Tibial nerve (tissue), 4 donors: ENCODE measurements at regions not wholly inside any gene's neighbourhood (a gene's known extent, or its start where the extent isn't known, plus 50 kb on each side); places are given as distances from the start of the nearest gene placed in this dataset.
"Not testable (repeated sequence)": the region's sequence is repeated elsewhere in the genome, so short reads cannot be mapped to it uniquely, and the experiment has no call there.

ENCODE experiments used
- DNase-seq, 2 donors: peaks; one replicate each; pipeline ENCODE4 v3.0.0-alpha.2; 2019; ENCODE audit warnings: low spot score in 2 of 2
- H3K27ac ChIP-seq, 4 donors: fragments of 200-600 bp; sonication (generic) in 3 of 4; one replicate each; pipeline ENCODE4 v1.5.1; 2017 to 2019; ENCODE audit warnings: mild to moderate bottlenecking in 1 of 4
- H3K27me3 ChIP-seq, 2 donors: fragments of 200-600 bp; sonication (generic) in 1 of 2; one replicate each; pipeline versions ENCODE4 v1.5.1 to v1.6.0; 2017 to 2019
- H3K36me3 ChIP-seq, 3 donors: fragments of 200-600 bp; sonication (generic); one replicate each; pipeline ENCODE4 v1.5.1; 2018 to 2019
- H3K4me1 ChIP-seq, 4 donors: fragments of 200-600 bp; sonication (generic) in 3 of 4; one replicate each; pipeline ENCODE4 v1.5.1; 2017 to 2019
- H3K4me3 ChIP-seq, 4 donors: fragments of 200-600 bp; sonication (generic) in 3 of 4; one replicate each; pipeline ENCODE4 v1.5.1; 2017 to 2019; ENCODE audit warnings: mild to moderate bottlenecking in 1 of 4, moderate library complexity in 1 of 4
- H3K9me3 ChIP-seq, 4 donors: fragments of 200-600 bp; sonication (generic) in 3 of 4; one replicate each; pipeline ENCODE4 v1.5.1; 2017 to 2019
- CTCF ChIP-seq, 5 experiments: fragments of 200-600 bp in 3 of 5; fragments of 450-650 bp in 2 of 5; sonication (generic) in 3 of 5; IDR thresholded peaks; one replicate each; pipeline ENCODE4 v1.5.1; 2016 to 2019; ENCODE audit warnings: antibody characterized with exemption in 5 of 5, mild to moderate bottlenecking in 3 of 5, moderate library complexity in 2 of 5
- EP300 ChIP-seq, 2 donors: sonication (generic); formaldehyde crosslinking; IDR thresholded peaks; one replicate each; pipeline ENCODE4 v1.6.1; 2017; ENCODE audit warnings: antibody characterized with exemption in 2 of 2, mild to moderate bottlenecking in 1 of 2
- POLR2A ChIP-seq, 2 donors: fragments of 450-650 bp; IDR thresholded peaks; one replicate each; pipeline ENCODE4 v1.6.1; 2017; ENCODE audit warnings: antibody characterized with exemption in 2 of 2, mild to moderate bottlenecking in 2 of 2, moderate library complexity in 2 of 2
- WGBS, 2 donors: methylation state at CpG; one replicate each; pipeline ENCODE4 v1.1.5; 2018; 5-methylcytosine and 5-hydroxymethylcytosine counted together

DNA sequence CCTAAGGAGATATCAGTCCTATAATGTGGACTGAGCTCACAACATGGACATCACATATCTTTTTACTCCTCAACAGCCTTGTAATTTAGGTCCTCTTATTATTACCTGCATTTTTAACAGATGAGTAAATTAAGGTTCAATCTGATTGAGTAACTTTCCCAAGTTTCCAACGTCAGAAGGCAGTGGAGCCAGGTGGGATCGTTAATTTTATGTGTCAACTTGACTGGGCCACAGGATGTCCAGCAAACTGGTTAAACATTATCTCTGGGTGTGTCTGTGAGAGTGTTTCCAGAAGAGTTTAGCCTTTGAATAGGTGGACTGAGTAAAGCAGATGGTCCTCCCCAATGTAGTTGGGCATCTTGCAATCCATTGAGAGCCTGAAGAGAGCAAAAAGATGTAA, 59.0 kb upstream of the SLIT2 start:
- Histone ChIP-seq H3K4me3 (no peak overlapping the region), H3K4me1 (peaks cover 0 to 20% (median 2%) of the 10 kb centered on the region in 4 donors), H3K27ac (peak overlapping the region in 2 of 4 donors; percentile 58 to 75), H3K27me3 (no peaks in the 10 kb centered on the region), H3K9me3 (no peaks in the 10 kb centered on the region), H3K36me3 (no peaks in the 10 kb centered on the region)
- no peak for DNase-seq
- TF ChIP-seq POLR2A (IDR thresholded peaks at IDR 0.05) (no peak), EP300 (IDR thresholded peaks at IDR 0.05) (no peak), CTCF (IDR thresholded peaks at IDR 0.05) (no peak)
- WGBS, 2 donors = 80 to 91% methylated on average over 2 of the region's 2 CpGs

GRCh38 chr4:20185103-20185502, 66.6 kb upstream of the SLIT2 start:
- H3K9me3 ChIP-seq = peaks cover 0 to 25% (median 4%) of the 10 kb centered on the region in 4 donors
- no peaks in the 10 kb centered on the region for H3K36me3 ChIP-seq
- H3K4me3 ChIP-seq = no peak overlapping the region
- no peak for DNase-seq
- TF ChIP-seq POLR2A (IDR thresholded peaks at IDR 0.05) (no peak), EP300 (IDR thresholded peaks at IDR 0.05) (no peak)
- H3K4me1 ChIP-seq = no peaks in the 10 kb centered on the region
- no peaks in the 10 kb centered on the region for H3K27me3 ChIP-seq
- 30 to 39% methylated on average over 2 of the region's 2 CpGs for WGBS, 2 donors
- H3K27ac ChIP-seq = no peak overlapping the region

GRCh38 chr4:20183131-20183530, 68.6 kb upstream of the SLIT2 start:
- not testable (repeated sequence) for H3K4me1 ChIP-seq, DNase-seq, H3K27me3 ChIP-seq, H3K4me3 ChIP-seq, H3K36me3 ChIP-seq, H3K27ac ChIP-seq
- H3K9me3 ChIP-seq = peaks cover 0 to 39% (median 5%) of the 10 kb centered on the region in 4 donors
- WGBS, 2 donors = 80 to 87% methylated on average over 5 of the region's 5 CpGs

DNA sequence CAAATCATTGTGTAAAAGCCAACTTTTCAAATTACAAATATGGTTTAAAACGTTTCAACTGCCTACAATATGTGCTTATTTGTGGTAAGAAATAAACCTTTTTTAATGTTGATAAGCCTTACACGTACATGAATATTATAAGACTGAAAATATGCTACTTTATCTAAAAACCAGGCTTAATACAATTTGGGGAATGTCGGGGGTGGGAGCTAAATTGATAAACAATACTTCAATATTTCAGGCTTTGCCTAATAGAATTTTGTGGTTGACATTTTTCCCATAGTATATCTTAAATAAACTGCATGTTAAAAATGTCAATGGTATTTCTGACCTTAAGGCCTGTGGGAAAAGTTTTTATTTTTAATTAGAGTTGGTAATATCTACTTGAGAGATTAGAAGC, 69.8 kb upstream of the SLIT2 start:
- H3K9me3 ChIP-seq = peaks cover 0 to 39% (median 5%) of the 10 kb centered on the region in 4 donors
- TF ChIP-seq EP300 (IDR thresholded peaks at IDR 0.05) = no peak
- no peak for TF ChIP-seq POLR2A (IDR thresholded peaks at IDR 0.05)
- no peak for TF ChIP-seq CTCF (IDR thresholded peaks at IDR 0.05)
- DNase-seq = no peak
- 68 to 74% methylated on average over 3 of the region's 3 CpGs for WGBS, 2 donors
- no peaks in the 10 kb centered on the region for H3K36me3 ChIP-seq
- H3K4me1 ChIP-seq = no peaks in the 10 kb centered on the region
- H3K4me3 ChIP-seq = no peak overlapping the region
- no peaks in the 10 kb centered on the region for H3K27me3 ChIP-seq
- no peak overlapping the region for H3K27ac ChIP-seq

DNA sequence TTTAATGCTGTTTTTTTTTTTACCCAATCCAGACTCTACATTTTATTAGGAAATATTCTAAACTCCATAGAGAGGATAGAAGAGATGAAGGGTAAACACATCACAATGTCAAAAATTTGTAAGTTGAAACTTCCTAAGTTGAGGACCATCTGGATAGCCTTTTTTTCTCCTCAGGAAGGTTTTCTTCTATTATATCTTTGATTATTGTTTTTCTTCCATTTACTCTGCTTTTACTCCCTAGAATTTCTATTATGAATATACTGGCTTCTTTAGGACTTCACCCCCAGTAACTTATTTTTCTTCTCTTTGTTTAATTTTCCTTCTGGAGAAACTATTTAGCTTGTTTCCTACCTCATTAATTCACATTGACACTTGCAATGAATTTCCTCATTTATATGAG, 71.2 kb upstream of the SLIT2 start:
- TF ChIP-seq POLR2A (IDR thresholded peaks at IDR 0.05) (no peak), CTCF (IDR thresholded peaks at IDR 0.05) (no peak), EP300 (IDR thresholded peaks at IDR 0.05) (no peak)
- Histone ChIP-seq H3K27ac (no peak overlapping the region), H3K9me3 (peaks cover 0 to 45% (median 5%) of the 10 kb centered on the region in 4 donors), H3K4me3 (no peak overlapping the region), H3K4me1 (no peaks in the 10 kb centered on the region), H3K36me3 (no peaks in the 10 kb centered on the region), H3K27me3 (no peaks in the 10 kb centered on the region)
- no peak for DNase-seq

DNA sequence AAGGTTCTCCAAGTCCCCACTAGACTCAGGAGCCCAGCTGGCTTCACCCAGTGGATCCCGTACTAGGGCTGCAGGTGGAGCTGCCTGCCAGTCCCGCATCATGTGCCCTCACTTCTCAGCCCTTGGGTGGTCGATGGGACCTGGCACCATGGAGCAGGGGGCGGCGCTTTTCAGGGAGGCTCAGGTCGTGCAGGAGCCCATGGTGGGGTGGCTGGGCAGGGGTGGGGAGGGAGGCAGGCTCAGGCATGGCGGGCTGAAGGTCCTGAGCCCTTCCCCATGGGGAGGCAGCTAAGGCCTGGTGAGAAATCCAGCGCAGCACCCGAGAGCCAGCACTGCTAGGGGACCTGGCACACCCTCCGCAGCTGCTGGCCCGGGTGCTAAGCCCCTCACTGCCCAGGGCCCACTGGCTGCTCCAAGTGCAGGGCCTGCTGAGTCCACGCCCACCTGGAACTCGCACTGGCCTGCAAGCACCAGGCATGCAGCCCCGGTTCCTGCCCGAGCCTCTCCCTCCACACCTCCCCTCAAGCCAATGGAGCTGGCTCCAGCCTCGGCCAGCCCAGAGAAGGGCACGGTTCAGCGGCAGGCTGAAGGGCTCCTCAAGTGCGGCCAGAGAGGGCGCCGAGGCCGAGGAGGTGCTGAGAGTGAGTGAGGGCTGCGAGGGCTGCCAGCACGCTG, 72.7 kb upstream of the SLIT2 start:
- no peak for DNase-seq
- Histone ChIP-seq H3K9me3 (peaks cover 0 to 34% (median 5%) of the 10 kb centered on the region in 4 donors), H3K4me3 (no peak overlapping the region), H3K27ac (no peak overlapping the region), H3K4me1 (no peaks in the 10 kb centered on the region), H3K36me3 (no peaks in the 10 kb centered on the region), H3K27me3 (no peaks in the 10 kb centered on the region)
- TF ChIP-seq POLR2A (IDR thresholded peaks at IDR 0.05) (no peak), EP300 (IDR thresholded peaks at IDR 0.05) (no peak), CTCF (IDR thresholded peaks at IDR 0.05) (no peak)
- 90 to 95% methylated on average over 17 to 18 of the region's 24 CpGs for WGBS, 2 donors
